Mesenchymal stem cell (in vitro differentiated cells and primary cell): ENCODE measurements at regions not wholly inside any gene's neighbourhood (a gene's known extent, or its start where the extent isn't known, plus 50 kb on each side); places are given as distances from the start of the nearest gene placed in this dataset.

Experiments
- DNase-seq: peaks from one replicate; pipeline ENCODE4 v3.0.0-alpha.2; 2013
- H2AFZ ChIP-seq: one replicate; pipeline ENCODE4 v1.6.1; 2013; ENCODE audit warnings: low read depth, mild to moderate bottlenecking, control low read depth, inconsistent platforms, low read length, moderate library complexity
- H2AK5ac ChIP-seq: 2 replicates; pipeline ENCODE4 v1.6.1; 2013; ENCODE audit warnings: low read length, moderate library complexity, mild to moderate bottlenecking, inconsistent platforms; ENCODE audit not compliant: severe bottlenecking
- H2BK120ac ChIP-seq: one replicate; pipeline ENCODE4 v1.6.1; 2013; ENCODE audit warnings: low read depth, mild to moderate bottlenecking, inconsistent platforms, low read length, moderate library complexity
- H2BK12ac ChIP-seq, 2 experiments: one replicate each; pipeline ENCODE4 v1.6.1; 2013; ENCODE audit warnings: inconsistent platforms in 2 of 2, low read length in 2 of 2, mild to moderate bottlenecking in 2 of 2, moderate library complexity in 2 of 2, control low read depth in 1 of 2
- H2BK15ac ChIP-seq: one replicate; pipeline ENCODE4 v1.6.1; 2013; ENCODE audit warnings: mild to moderate bottlenecking, low read depth, inconsistent platforms; ENCODE audit not compliant: poor library complexity, severe bottlenecking
- H2BK5ac ChIP-seq: 2 replicates; pipeline ENCODE4 v1.6.1; 2013; ENCODE audit warnings: low read depth, mild to moderate bottlenecking, low read length, control low read depth, inconsistent platforms; ENCODE audit not compliant: poor library complexity, severe bottlenecking
- H3K14ac ChIP-seq, 2 experiments: one replicate each; pipeline ENCODE4 v1.6.1; 2013; ENCODE audit warnings: inconsistent platforms in 2 of 2, low read length in 2 of 2, control low read depth in 1 of 2, mild to moderate bottlenecking in 1 of 2, moderate library complexity in 1 of 2
- H3K18ac ChIP-seq, 2 experiments: one replicate each; pipeline ENCODE4 v1.6.1; 2013; ENCODE audit warnings: inconsistent platforms in 2 of 2, low read length in 2 of 2, control low read depth in 1 of 2, low read depth in 1 of 2, mild to moderate bottlenecking in 1 of 2
- H3K23ac ChIP-seq, 2 experiments: one replicate each; pipeline ENCODE4 v1.6.1; 2013; ENCODE audit warnings: inconsistent platforms in 2 of 2, low read length in 2 of 2, mild to moderate bottlenecking in 2 of 2, moderate library complexity in 2 of 2, control low read depth in 1 of 2
- H3K27ac ChIP-seq: 2 replicates; pipeline ENCODE4 v1.5.1; 2013; ENCODE audit warnings: mild to moderate bottlenecking, moderate library complexity, low read length, control low read depth, inconsistent platforms; ENCODE audit not compliant: poor library complexity, severe bottlenecking
- H3K27me3 ChIP-seq, 2 experiments: 2 replicates each; pipeline versions ENCODE4 v1.6.1 to v1.7.0; 2013; ENCODE audit warnings: low read length in 2 of 2, mild to moderate bottlenecking in 2 of 2, moderate library complexity in 2 of 2, control low read depth in 1 of 2, inconsistent platforms in 1 of 2; ENCODE audit not compliant: control insufficient read depth in 1 of 2, insufficient read depth in 1 of 2
- H3K36me3 ChIP-seq, 2 experiments: 2 replicates each; pipeline versions ENCODE4 v1.6.1 to v1.7.0; 2013; ENCODE audit warnings: low read length in 2 of 2, control low read depth in 1 of 2, inconsistent platforms in 1 of 2, low read depth in 1 of 2, mild to moderate bottlenecking in 1 of 2; ENCODE audit not compliant: insufficient read depth in 2 of 2, control insufficient read depth in 1 of 2
- H3K4ac ChIP-seq, 2 experiments: one replicate each; pipeline ENCODE4 v1.6.1; 2013; ENCODE audit warnings: inconsistent platforms in 2 of 2, low read length in 2 of 2, mild to moderate bottlenecking in 2 of 2, moderate library complexity in 2 of 2, control low read depth in 1 of 2, low read depth in 1 of 2
- H3K4me1 ChIP-seq: 2 replicates; pipeline ENCODE4 v1.6.1; 2013; ENCODE audit warnings: low read depth, low read length, control low read depth; ENCODE audit not compliant: control insufficient read depth, insufficient read depth
- H3K4me2 ChIP-seq: 2 replicates; pipeline ENCODE4 v1.6.1; 2013; ENCODE audit warnings: low read length, mild to moderate bottlenecking, inconsistent platforms; ENCODE audit not compliant: poor library complexity, severe bottlenecking
- H3K4me3 ChIP-seq, 2 experiments: 2 replicates each; pipeline versions ENCODE4 v1.5.1 to v1.7.0; 2013; ENCODE audit warnings: low read length in 2 of 2, mild to moderate bottlenecking in 2 of 2, control low read depth in 1 of 2, low read depth in 1 of 2; ENCODE audit not compliant: insufficient read depth in 1 of 2
- H3K79me1 ChIP-seq: replicated peaks from 2 replicates; pipeline ENCODE4 v1.6.1; 2013; ENCODE audit warnings: mild to moderate bottlenecking, control low read depth, low read length, inconsistent platforms; ENCODE audit not compliant: poor library complexity, severe bottlenecking
- H3K9ac ChIP-seq: 2 replicates; pipeline ENCODE4 v1.7.0; 2013; ENCODE audit warnings: mild to moderate bottlenecking, low read length, moderate library complexity
- H3K9me3 ChIP-seq: 2 replicates; pipeline ENCODE4 v1.7.0; 2013; ENCODE audit warnings: mild to moderate bottlenecking, low read length; ENCODE audit not compliant: control insufficient read depth
- H4K8ac ChIP-seq: one replicate; pipeline ENCODE4 v1.6.1; 2013; ENCODE audit warnings: inconsistent platforms, mild to moderate bottlenecking, low read length, moderate library complexity
- H4K91ac ChIP-seq: one replicate; pipeline ENCODE4 v1.6.1; 2013; ENCODE audit warnings: mild to moderate bottlenecking, low read length, inconsistent platforms
- WGBS: methylation state at CpG from one replicate; pipeline ENCODE4 v1.1.7; 2013; ENCODE audit warnings: mixed read lengths; 5-methylcytosine and 5-hydroxymethylcytosine counted together

DNA sequence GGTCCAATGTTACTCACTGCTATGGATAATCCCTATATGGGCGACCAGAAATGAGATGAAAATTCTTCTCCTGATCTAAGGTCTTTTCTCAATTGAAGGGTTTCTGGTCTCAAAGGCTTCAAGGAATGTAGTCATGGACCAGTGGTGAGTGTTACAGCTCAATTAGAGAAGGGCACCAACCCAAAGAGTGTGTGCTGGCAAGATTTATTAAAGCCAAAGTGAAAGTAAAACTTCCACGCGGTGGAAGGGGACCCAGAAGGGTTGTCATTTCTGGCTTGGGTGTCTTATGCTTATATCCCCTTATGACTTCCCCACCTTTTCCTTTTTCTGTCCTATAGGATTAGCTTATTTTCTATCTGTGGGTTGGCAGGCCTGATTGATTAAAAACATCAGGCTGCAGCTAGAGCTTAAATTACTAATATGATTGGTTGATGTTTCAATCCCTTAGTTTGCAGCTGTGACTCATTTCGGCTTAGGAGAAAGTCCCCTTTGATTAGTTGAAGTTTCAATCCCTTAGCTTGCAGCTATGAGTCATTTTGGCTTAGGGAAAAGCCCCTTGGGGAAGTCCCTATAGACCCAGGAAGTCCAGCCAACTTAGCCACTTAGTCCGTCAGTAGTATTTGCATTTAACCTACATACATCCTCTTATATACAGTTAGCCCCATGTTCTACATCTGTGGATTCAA is 179.5 kb upstream of the NLGN4Y start:
- no peaks in the 10 kb centered on the region for H3K27me3 ChIP-seq
- H3K27ac ChIP-seq, result no peak overlapping the region
- H3K36me3 ChIP-seq, result no peaks in the 10 kb centered on the region
- H3K14ac ChIP-seq, result no peak overlapping the region
- no peak overlapping the region for H3K4ac ChIP-seq
- no peak overlapping the region for H4K8ac ChIP-seq
- H3K4me2 ChIP-seq, result no peak overlapping the region
- H2BK120ac ChIP-seq, result no peak overlapping the region
- H2AK5ac ChIP-seq, result no peak overlapping the region
- H2BK12ac ChIP-seq, result no peak overlapping the region
- H3K23ac ChIP-seq, result no peak overlapping the region
- no peak overlapping the region for H3K18ac ChIP-seq
- H4K91ac ChIP-seq, result no peak overlapping the region
- no peaks in the 10 kb centered on the region for H3K79me1 ChIP-seq
- H2BK5ac ChIP-seq, result no peak overlapping the region
- H2BK15ac ChIP-seq, result no peak overlapping the region
- H3K9me3 ChIP-seq, result no peaks in the 10 kb centered on the region
- H3K4me3 ChIP-seq, result no peak overlapping the region
- WGBS, result 86% methylated on average over 2 of the region's 5 CpGs
- no peaks in the 10 kb centered on the region for H3K4me1 ChIP-seq
- no peak overlapping the region for H3K9ac ChIP-seq
- DNase-seq, result peak; percentile 54
- no peak overlapping the region for H2AFZ ChIP-seq

DNA sequence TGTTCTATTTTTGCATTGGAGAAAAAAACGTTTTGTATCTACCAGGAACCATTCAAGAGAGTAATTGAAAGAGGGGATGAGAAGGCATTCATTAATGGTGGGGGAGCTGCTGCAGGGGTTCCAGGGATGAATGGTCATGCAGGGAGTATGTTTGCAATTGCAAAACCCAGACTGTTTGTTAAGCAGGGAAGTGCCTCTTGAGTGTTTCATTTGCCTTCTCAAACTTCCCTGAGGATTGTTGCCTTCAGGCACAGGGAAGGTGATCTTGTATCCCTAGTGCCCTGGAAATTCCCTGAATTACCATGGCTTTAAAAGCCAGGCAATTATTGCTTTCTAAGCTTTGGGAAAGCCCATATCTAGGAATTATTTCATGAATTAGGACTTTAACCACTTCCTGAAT is 172.7 kb upstream of the NLGN4Y start:
- Histone ChIP-seq H3K79me1 (no peaks in the 10 kb centered on the region), H3K18ac (no peak overlapping the region), H3K27me3 (no peaks in the 10 kb centered on the region), H3K14ac (no peak overlapping the region), H3K4ac (no peak overlapping the region), H2BK5ac (no peak overlapping the region), H2BK12ac (no peak overlapping the region), H4K91ac (no peak overlapping the region), H3K36me3 (no peaks in the 10 kb centered on the region), H3K9ac (no peak overlapping the region), H3K4me2 (no peak overlapping the region), H3K9me3 (no peaks in the 10 kb centered on the region), H2BK120ac (no peak overlapping the region), H3K4me1 (no peaks in the 10 kb centered on the region), H2AK5ac (no peak overlapping the region), H3K27ac (no peak overlapping the region), H2AFZ (no peak overlapping the region), H3K4me3 (no peak overlapping the region), H4K8ac (no peak overlapping the region), H3K23ac (no peak overlapping the region), H2BK15ac (no peak overlapping the region)
- DNase-seq, result no peak
- 39% methylated on average over 1 of the region's 1 CpG for WGBS

GRCh38 chrY:14356154-14356553 is 168.2 kb upstream of the NLGN4Y start:
- Histone ChIP-seq H4K91ac (no peak overlapping the region), H3K9me3 (no peaks in the 10 kb centered on the region), H3K23ac (no peak overlapping the region), H3K4me3 (no peak overlapping the region), H3K79me1 (no peaks in the 10 kb centered on the region), H4K8ac (no peak overlapping the region), H3K14ac (no peak overlapping the region), H3K36me3 (no peaks in the 10 kb centered on the region), H2AK5ac (no peak overlapping the region), H3K27ac (no peak overlapping the region), H2BK5ac (no peak overlapping the region), H2BK12ac (no peak overlapping the region), H3K9ac (no peak overlapping the region), H2AFZ (no peak overlapping the region), H3K4ac (no peak overlapping the region), H3K27me3 (no peaks in the 10 kb centered on the region), H3K18ac (no peak overlapping the region), H2BK15ac (no peak overlapping the region), H3K4me1 (no peaks in the 10 kb centered on the region), H3K4me2 (no peak overlapping the region), H2BK120ac (no peak overlapping the region)
- WGBS, result 72% methylated on average over 2 of the region's 2 CpGs
- DNase-seq, result no peak

- no peak overlapping the region for H4K91ac ChIP-seq
- no peak overlapping the region for H3K14ac ChIP-seq
- H2AK5ac ChIP-seq, result no peak overlapping the region
- no peak for DNase-seq
- H3K79me1 ChIP-seq, result no peaks in the 10 kb centered on the region
- no peak overlapping the region for H3K4ac ChIP-seq
- no peaks in the 10 kb centered on the region for H3K4me1 ChIP-seq
- H2BK15ac ChIP-seq, result no peak overlapping the region
- H3K36me3 ChIP-seq, result no peaks in the 10 kb centered on the region
- no peak overlapping the region for H4K8ac ChIP-seq
- no peak overlapping the region for H2BK12ac ChIP-seq
- no peak overlapping the region for H3K9ac ChIP-seq
- H3K27me3 ChIP-seq, result no peaks in the 10 kb centered on the region
- H3K23ac ChIP-seq, result no peak overlapping the region
- no peak overlapping the region for H2BK120ac ChIP-seq
- no peaks in the 10 kb centered on the region for H3K9me3 ChIP-seq
- H3K4me2 ChIP-seq, result no peak overlapping the region
- H2BK5ac ChIP-seq, result no peak overlapping the region
- H3K18ac ChIP-seq, result no peak overlapping the region
- no peak overlapping the region for H3K27ac ChIP-seq
- no peak overlapping the region for H2AFZ ChIP-seq
- no peak overlapping the region for H3K4me3 ChIP-seq
Measured at GRCh38 chrY:14360748-14361500, 163.4 kb upstream of the NLGN4Y start.
